Cardiac muscle cell (in vitro differentiated cells and primary cell): ENCODE measurements at regions not wholly inside any gene's neighbourhood (a gene's known extent, or its start where the extent isn't known, plus 50 kb on each side); places are given as distances from the start of the nearest gene placed in this dataset.

Source experiments
- DNase-seq, 2 donors: peaks; one replicate each; pipeline versions ENCODE4 v3.0.0 to v3.0.0-alpha.2; 2010 to 2017; ENCODE audit warnings: low read depth in 1 of 2, low spot score in 1 of 2
- H3K27ac ChIP-seq: fragments of 200-600 bp; sonication (generic); 2 replicates; pipeline ENCODE4 v1.5.1; 2016
- H3K27me3 ChIP-seq: fragments of 200-600 bp; sonication (generic); 2 replicates; pipeline ENCODE4 v1.6.0; 2016; ENCODE audit warnings: control low read depth
- H3K36me3 ChIP-seq: fragments of 200-600 bp; sonication (generic); 2 replicates; pipeline ENCODE4 v1.5.1; 2016; ENCODE audit warnings: control low read depth
- H3K4me1 ChIP-seq: fragments of 200-600 bp; sonication (generic); 2 replicates; pipeline ENCODE4 v1.8.1; 2017; ENCODE audit warnings: low read depth, mild to moderate bottlenecking, mixed run types
- H3K4me3 ChIP-seq: fragments of 200-600 bp; sonication (generic); 2 replicates; pipeline ENCODE4 v1.5.1; 2016; ENCODE audit warnings: mild to moderate bottlenecking
- H3K9me3 ChIP-seq: fragments of 200-600 bp; sonication (generic); 2 replicates; pipeline ENCODE4 v1.5.1; 2017; ENCODE audit warnings: low read depth, mild to moderate bottlenecking, control low read depth
- CTCF ChIP-seq: IDR thresholded peaks from 2 replicates; pipeline ENCODE4 v1.5.1; 2012; ENCODE audit warnings: low read depth, mild to moderate bottlenecking, low read length

DNA sequence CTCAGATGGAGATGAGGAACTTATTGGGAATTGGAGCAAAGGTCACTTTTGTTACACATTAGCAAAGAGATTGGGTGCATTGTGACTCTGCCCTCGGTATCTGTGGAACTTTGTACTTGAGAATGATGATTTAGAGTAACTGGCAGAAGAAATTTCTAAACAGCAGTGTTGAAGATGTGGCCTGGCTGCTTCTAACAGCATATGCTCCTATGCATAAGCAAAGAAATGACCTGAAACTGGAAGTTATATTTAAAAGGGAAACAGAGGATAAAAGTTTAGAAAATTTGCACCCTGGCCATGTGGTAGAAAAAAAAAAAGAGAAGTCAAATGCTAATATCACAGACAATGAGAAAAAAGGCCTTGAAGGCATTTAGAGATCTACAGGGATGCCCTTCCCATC lies 256.8 kb upstream of the ZC3H15 start:
- Histone ChIP-seq H3K4me1 (no peaks in the 10 kb centered on the region), H3K9me3 (no peaks in the 10 kb centered on the region), H3K4me3 (no peak overlapping the region), H3K36me3 (no peaks in the 10 kb centered on the region), H3K27ac (no peak overlapping the region), H3K27me3 (no peaks in the 10 kb centered on the region)
- DNase-seq, result no peak
- no peak for TF ChIP-seq CTCF

- DNase-seq, result no peak
- H3K36me3 ChIP-seq, result no peaks in the 10 kb centered on the region
- no peak overlapping the region for H3K27ac ChIP-seq
- H3K9me3 ChIP-seq, result no peaks in the 10 kb centered on the region
- no peaks in the 10 kb centered on the region for H3K4me1 ChIP-seq
- no peaks in the 10 kb centered on the region for H3K27me3 ChIP-seq
- no peak overlapping the region for H3K4me3 ChIP-seq
- TF ChIP-seq CTCF, result no peak
Observed at GRCh38 chr2:186241874-186242273, 244.2 kb upstream of the ZC3H15 start.

DNA sequence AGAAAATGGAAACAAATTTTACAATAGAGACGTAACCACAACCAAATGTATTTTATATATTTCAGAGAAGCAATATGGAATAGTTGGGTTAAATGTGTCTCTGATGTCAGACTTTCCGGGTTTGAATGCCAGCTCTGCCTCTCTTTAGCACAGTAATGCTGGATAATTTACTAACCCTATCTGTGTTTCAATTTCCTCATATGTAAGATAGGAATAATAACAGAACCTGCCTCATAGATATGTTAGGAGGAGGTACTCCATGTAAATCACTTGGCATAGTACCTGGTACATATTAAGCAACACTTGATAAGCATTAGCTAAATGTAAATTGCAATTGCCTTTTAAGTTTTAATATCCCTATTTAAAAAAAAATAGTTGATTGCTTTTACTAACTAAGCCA lies 231.3 kb upstream of the ZC3H15 start:
- Histone ChIP-seq H3K36me3 (no peaks in the 10 kb centered on the region), H3K4me1 (peaks cover 7% of the 10 kb centered on the region), H3K27ac (no peak overlapping the region), H3K9me3 (no peaks in the 10 kb centered on the region), H3K27me3 (no peaks in the 10 kb centered on the region), H3K4me3 (no peak overlapping the region)
- no peak for DNase-seq
- no peak for TF ChIP-seq CTCF

DNA sequence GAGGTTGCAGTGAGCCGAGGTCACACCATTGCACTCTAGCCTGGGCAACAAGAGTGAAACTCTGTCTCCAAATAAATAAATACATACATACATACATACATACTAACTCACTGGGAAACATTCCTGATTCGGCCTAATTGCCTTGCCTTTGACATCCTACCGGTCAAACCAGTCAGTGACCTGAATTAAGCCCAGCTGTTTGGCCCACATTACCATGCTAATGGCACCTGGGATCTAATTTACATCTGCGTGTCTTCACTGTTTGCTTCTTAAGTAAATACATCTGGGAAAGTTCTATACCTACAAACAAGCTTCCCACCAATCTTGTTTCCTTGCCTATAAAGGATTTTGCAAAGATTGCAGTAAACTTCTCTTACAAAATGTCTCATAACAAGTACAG lies 230.2 kb upstream of the ZC3H15 start:
- Histone ChIP-seq H3K4me3 (no peak overlapping the region), H3K27me3 (no peaks in the 10 kb centered on the region), H3K27ac (no peak overlapping the region), H3K9me3 (no peaks in the 10 kb centered on the region), H3K4me1 (peaks cover 7% of the 10 kb centered on the region), H3K36me3 (no peaks in the 10 kb centered on the region)
- no peak for TF ChIP-seq CTCF
- DNase-seq, result no peak

GRCh38 chr2:186256540-186256939 lies 229.5 kb upstream of the ZC3H15 start:
- H3K36me3 ChIP-seq, result no peaks in the 10 kb centered on the region
- no peak overlapping the region for H3K27ac ChIP-seq
- DNase-seq, result peak; percentile 45 to 55
- TF ChIP-seq CTCF, result peak; percentile 54
- peaks cover 7% of the 10 kb centered on the region for H3K4me1 ChIP-seq
- no peaks in the 10 kb centered on the region for H3K27me3 ChIP-seq
- no peak overlapping the region for H3K4me3 ChIP-seq
- no peaks in the 10 kb centered on the region for H3K9me3 ChIP-seq

DNA sequence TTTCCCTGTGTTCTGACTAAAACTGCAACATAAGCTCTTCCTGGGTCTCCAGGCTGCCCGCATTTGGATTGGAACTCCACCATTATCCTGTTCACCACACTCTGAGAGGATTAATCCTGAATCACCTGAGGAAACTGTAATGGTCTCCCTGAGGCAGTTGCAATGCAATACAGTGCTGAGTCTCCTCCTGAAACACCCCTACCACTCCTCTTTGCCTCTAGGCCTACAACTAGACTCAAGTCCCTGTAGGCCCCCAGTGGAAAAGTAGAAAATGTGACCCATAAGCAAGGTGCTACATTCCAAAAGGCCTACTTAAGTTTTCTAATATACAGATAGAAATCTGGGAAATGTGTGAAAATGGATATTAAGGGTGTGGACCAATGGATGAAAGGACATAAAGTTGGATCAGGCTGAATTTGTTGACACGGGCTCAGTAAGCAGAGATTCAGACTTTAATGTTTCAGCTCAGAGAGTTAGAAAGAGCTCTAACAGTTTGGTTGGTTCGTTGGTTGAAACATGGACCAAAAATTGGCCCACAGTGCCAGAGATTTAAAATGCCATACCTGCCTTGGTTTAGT lies 222.3 kb upstream of the ZC3H15 start:
- no peak overlapping the region for H3K4me3 ChIP-seq

More for the DNA sequence above, 222.3 kb upstream of the ZC3H15 start:
- no peak for DNase-seq
- no peak for TF ChIP-seq CTCF
- no peaks in the 10 kb centered on the region for H3K9me3 ChIP-seq
- no peaks in the 10 kb centered on the region for H3K27me3 ChIP-seq
- no peaks in the 10 kb centered on the region for H3K36me3 ChIP-seq
- no peaks in the 10 kb centered on the region for H3K4me1 ChIP-seq
- H3K27ac ChIP-seq, result no peak overlapping the region
